ENCODE measurements at regions not wholly inside any gene's neighbourhood (a gene's known extent, or its start where the extent isn't known, plus 50 kb on each side); places are given as distances from the start of the nearest gene placed in this dataset.

DNA sequence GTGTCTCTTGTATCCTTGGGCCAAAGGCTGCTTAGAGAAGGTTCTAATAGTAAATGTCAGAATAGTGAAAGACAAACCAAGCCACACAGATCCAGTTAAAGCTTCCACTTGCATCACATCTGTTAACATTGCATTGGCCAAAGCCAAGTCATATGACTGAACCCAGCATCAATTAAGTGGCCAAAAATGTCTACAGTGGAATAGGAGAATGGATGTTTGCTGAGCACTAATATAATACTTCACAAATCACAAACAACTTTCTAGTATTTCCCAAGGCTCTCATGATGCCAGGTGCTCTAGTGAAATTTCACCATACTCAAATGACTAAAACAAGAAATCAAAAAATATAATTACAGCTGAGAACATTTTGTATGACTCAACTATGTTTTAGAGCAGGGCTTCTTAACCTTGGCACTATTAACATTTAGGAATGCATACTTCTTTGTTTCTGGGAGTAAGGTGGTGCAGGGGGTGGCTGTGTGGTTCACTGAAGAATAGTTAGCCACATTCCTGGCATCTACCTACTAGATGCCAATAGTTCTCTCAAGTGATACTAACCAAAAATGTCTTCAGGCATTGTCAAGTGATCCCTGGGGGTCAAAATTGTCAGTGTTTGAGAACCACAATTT lies 148.0 kb upstream of the SPTLC3 start:
- POLR2A ChIA-PET: no interaction called here
- no peaks in the 10 kb centered on the region for H3K79me2 ChIP-seq (ENCODE audit: control insufficient read depth, insufficient read depth, low read length)
- H3K9me3 ChIP-seq (replicated peaks; ENCODE audit: control insufficient read depth, insufficient read depth, low read length): no peaks in the 10 kb centered on the region
- H3K4me3 ChIP-seq (replicated peaks in 1 of 3; ENCODE audit: insufficient read depth in 1 of 3, low read depth in 1 of 3, low read length in 3 of 3): no peak overlapping the region
- CTCF ChIA-PET: no interaction called here
- no peak overlapping the region for H3K27ac ChIP-seq (ENCODE audit: insufficient read depth, low read depth, low read length)
- FAIRE-seq: no peak
- no TSS peak for BruUV-seq (replicated peaks)
- DNase-seq (ENCODE audit: low read depth, low spot score): no peak
- no peaks in the 10 kb centered on the region for H4K20me1 ChIP-seq (replicated peaks; ENCODE audit: control insufficient read depth, extremely low read depth, insufficient read depth, low read length)
- H3K9ac ChIP-seq (replicated peaks; ENCODE audit: extremely low read depth, insufficient read depth, low read length): no peak overlapping the region
- no peaks in the 10 kb centered on the region for H3K9me1 ChIP-seq (replicated peaks; ENCODE audit: control insufficient read depth, extremely low read depth, insufficient read depth, low read length)
- no peak overlapping the region for H2AFZ ChIP-seq (ENCODE audit: low read depth, low read length)
- H3K27me3 ChIP-seq (ENCODE audit: control insufficient read depth in 2 of 2, insufficient read depth in 2 of 2, low read length in 2 of 2): no peaks in the 10 kb centered on the region
- intact Hi-C loops (cut with micrococcal nuclease) (no loop called here), dilution Hi-C loops (cut with MboI; ENCODE audit: extremely low pct_ligation_motif_present, low sequenced_read_pairs) (no loop called here)
- TF ChIP-seq POLR2AphosphoS5 (IDR thresholded peaks at IDR 0.05; ENCODE audit: insufficient read depth, low read depth, low read length): no peak
- TF ChIP-seq FOS (IDR thresholded peaks at IDR 0.05; ENCODE audit: borderline replicate concordance, insufficient read depth, low read length): no peak
- TF ChIP-seq CTCF (IDR thresholded peaks at IDR 0.05; ENCODE audit: extremely low read depth in 1 of 2, insufficient read depth in 1 of 2, low read depth in 1 of 2, low read length in 2 of 2): no peak
- TF ChIP-seq GATA2 (IDR thresholded peaks at IDR 0.05; ENCODE audit: insufficient read depth, insufficient read length, low read depth, low read length): no peak
- no peak for TF ChIP-seq MYC (IDR thresholded peaks at IDR 0.05; ENCODE audit: low read depth, low read length)
- TF ChIP-seq, protein P1, sequence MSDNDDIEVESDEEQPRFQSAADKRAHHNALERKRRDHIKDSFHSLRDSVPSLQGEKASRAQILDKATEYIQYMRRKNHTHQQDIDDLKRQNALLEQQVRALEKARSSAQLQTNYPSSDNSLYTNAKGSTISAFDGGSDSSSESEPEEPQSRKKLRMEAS (IDR thresholded peaks at IDR 0.05; ENCODE audit: insufficient read depth, insufficient read length): no peak
- TF ChIP-seq POLR2A (IDR thresholded peaks at IDR 0.05; ENCODE audit: low read depth, low read length): no peak
- TF ChIP-seq JUN (IDR thresholded peaks at IDR 0.05; ENCODE audit: borderline replicate concordance, insufficient read depth, insufficient read length, low read depth): no peak
- TF ChIP-seq EZH2 (IDR thresholded peaks at IDR 0.05; ENCODE audit: borderline replicate concordance, low read depth, low read length, severe bottlenecking): no peak
- H3K36me3 ChIP-seq (ENCODE audit: control insufficient read depth in 2 of 2, extremely low read depth in 1 of 2, insufficient read depth in 2 of 2, low read length in 2 of 2): no peaks in the 10 kb centered on the region
- no peak overlapping the region for H3K4me2 ChIP-seq (ENCODE audit: insufficient read depth, low read length)
- H3K4me1 ChIP-seq (ENCODE audit: control insufficient read depth, extremely low read depth, insufficient read depth, low read length): no peaks in the 10 kb centered on the region
